ENCODE measurements at regions not wholly inside any gene's neighbourhood (a gene's known extent, or its start where the extent isn't known, plus 50 kb on each side); places are given as distances from the start of the nearest gene placed in this dataset.

DNA sequence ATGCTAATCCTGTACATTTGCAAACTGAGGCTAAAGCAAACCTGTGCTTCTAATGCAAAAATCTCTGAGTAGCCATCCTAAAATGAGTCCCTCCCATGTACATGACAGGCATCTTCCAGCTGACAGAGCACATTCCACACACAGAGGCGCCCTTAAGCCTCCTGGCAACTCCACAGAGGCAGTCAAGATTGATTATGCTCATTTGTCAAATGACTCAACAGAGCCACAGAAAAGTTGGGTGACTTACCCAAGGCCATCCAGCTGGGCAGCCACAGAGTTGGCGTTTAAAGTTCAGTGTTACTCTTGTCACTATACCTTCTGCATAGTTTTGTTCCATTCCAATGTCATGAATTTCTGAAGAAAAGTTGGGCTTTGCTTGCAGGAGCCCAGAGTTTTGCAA lies 394.6 kb upstream of the FGF13 start:
- ATAC-seq, result no peak
- no peak overlapping the region for H3K4me3 ChIP-seq
- WGBS, 2 donors, result 68 to 69% methylated on average over 2 of the region's 2 CpGs
- no peaks in the 10 kb centered on the region for H3K9me3 ChIP-seq
- H3K4me1 ChIP-seq, result no peaks in the 10 kb centered on the region
- no peak for DNase-seq
- H3K27ac ChIP-seq, result no peak overlapping the region
- TF ChIP-seq CTCF (IDR thresholded peaks at IDR 0.05), result no peak
- intact Hi-C loops (cut with DNase I), result no loop called here
- peaks cover 0 to 11% (median 0%) of the 10 kb centered on the region in 7 donors for H3K27me3 ChIP-seq
- no peaks in the 10 kb centered on the region for H3K36me3 ChIP-seq

DNA sequence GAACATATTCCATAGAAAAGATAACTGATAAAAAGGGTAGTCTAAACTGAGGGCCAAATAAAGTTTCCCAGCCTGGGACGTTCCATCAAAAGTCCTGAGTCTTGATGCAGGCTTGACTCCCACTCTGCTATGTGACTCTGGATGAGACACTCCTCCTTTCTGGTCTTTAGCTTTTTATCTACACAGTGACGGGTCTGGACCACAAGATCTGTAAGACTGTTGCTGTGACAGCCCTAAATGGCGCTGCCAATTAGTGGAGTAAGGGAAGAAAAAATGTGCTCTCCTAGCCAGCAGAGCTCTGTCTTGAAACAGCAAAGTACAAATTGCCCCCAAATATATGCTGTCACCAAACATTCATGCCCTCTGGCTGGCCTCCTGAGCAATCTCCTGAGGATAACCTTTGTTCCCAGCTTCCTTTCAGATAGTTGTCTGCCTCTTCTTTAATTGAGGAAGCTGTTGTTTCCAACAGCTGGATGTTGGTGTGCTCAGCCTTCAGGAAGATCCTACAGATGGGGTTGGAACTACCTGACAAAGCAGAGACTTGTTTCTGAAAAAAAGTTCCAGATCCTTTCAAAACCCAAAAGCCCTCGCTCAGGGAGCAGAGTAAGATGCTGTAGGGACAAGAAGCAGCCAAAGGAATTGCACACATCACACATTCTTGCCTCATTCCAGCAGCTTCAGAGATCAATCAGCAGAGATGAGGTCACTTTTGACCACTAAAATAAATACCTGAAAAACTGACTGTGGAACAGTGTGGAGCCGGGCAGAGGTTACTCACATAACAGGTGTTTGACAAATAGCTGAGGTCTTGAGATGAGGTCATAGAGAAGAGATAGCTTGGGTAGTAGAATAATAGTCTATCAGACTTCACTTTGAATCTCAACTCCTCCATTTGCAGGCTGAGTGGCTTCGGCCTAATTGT lies 383.4 kb upstream of the FGF13 start:
- DNase-seq (no peak), ATAC-seq (no peak)
- H3K4me3 ChIP-seq, result no peak overlapping the region
- no peak overlapping the region for H3K27ac ChIP-seq
- no peaks in the 10 kb centered on the region for H3K4me1 ChIP-seq
- H3K9me3 ChIP-seq, result no peaks in the 10 kb centered on the region
- peaks cover 0 to 5% (median 0%) of the 10 kb centered on the region in 7 donors for H3K27me3 ChIP-seq
- no peaks in the 10 kb centered on the region for H3K36me3 ChIP-seq
- 58 to 78% methylated on average over 6 of the region's 6 CpGs for WGBS, 2 donors
- intact Hi-C loops (cut with DNase I), result no loop called here
- TF ChIP-seq CTCF (IDR thresholded peaks at IDR 0.05), result no peak

GRCh38 chrX:139093201-139093600 lies 381.7 kb upstream of the FGF13 start:
- intact Hi-C loops (cut with DNase I), result no loop called here
- TF ChIP-seq CTCF (IDR thresholded peaks at IDR 0.05), result no peak
- ATAC-seq (no peak), DNase-seq (no peak)
- H3K27me3 ChIP-seq, result peaks cover 0 to 7% (median 0%) of the 10 kb centered on the region in 7 donors
- no peak overlapping the region for H3K4me3 ChIP-seq
- H3K4me1 ChIP-seq, result no peaks in the 10 kb centered on the region
- no peak overlapping the region for H3K27ac ChIP-seq
- no peaks in the 10 kb centered on the region for H3K36me3 ChIP-seq
- WGBS, 2 donors, result 69 to 72% methylated on average over 3 of the region's 3 CpGs
- H3K9me3 ChIP-seq, result no peaks in the 10 kb centered on the region

DNA sequence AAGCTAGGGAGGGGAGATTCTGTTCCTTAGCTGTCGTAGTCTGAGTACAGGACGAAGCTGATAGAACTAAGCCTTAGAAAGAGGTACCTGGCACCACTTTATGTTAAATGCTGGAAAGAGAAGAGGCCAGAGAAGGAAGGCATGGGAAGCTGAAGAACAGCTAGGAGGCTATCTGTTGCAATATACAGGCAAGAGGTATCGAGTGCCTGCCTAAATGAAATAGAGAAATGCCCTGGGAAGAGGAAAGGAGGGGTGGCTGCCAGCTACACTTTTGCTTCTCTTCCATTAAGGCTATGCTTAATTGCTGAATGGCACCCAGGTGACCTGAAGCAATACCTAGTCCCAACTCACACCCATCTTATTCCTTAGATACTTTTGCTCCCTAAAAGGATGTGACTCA lies 380.4 kb upstream of the FGF13 start:
- no peaks in the 10 kb centered on the region for H3K4me1 ChIP-seq
- H3K27ac ChIP-seq, result no peak overlapping the region
- H3K36me3 ChIP-seq, result no peaks in the 10 kb centered on the region
- WGBS, 2 donors, result 86 to 93% methylated on average over 3 of the region's 3 CpGs
- TF ChIP-seq CTCF (IDR thresholded peaks at IDR 0.05), result no peak
- H3K4me3 ChIP-seq, result no peak overlapping the region
- ATAC-seq (no peak), DNase-seq (no peak)
- H3K27me3 ChIP-seq, result peaks cover 0 to 3% (median 0%) of the 10 kb centered on the region in 7 donors
- intact Hi-C loops (cut with DNase I), result no loop called here
- H3K9me3 ChIP-seq, result no peaks in the 10 kb centered on the region

Data from heart right ventricle (tissue), 16 donors.